GM12878 (cell line): ENCODE measurements at regions not wholly inside any gene's neighbourhood (a gene's known extent, or its start where the extent isn't known, plus 50 kb on each side); places are given as distances from the start of the nearest gene placed in this dataset.

Experiments used
- CBFB ChIP-seq: IDR thresholded peaks from 2 replicates; pipeline ENCODE4 v1.6.1; 2016; ENCODE audit warnings: antibody characterized with exemption, low read depth
- CHD1 ChIP-seq: IDR thresholded peaks from 2 replicates; pipeline ENCODE4 v1.6.1; 2012; ENCODE audit warnings: low read depth, low read length, improper control_type of control experiment
- PAX5 ChIP-seq: IDR thresholded peaks from 2 replicates; pipeline ENCODE4 v1.6.1; 2011; ENCODE audit warnings: low read depth, low read length, borderline replicate concordance
- RFX5 ChIP-seq: IDR thresholded peaks from 2 replicates; pipeline ENCODE4 v1.6.1; 2011; ENCODE audit warnings: low read depth, low read length, improper control_type of control experiment
- ZBTB4 ChIP-seq: fragments of 450-650 bp; formaldehyde crosslinking; IDR thresholded peaks from 2 replicates; pipeline ENCODE4 v1.4.0; 2022; ENCODE audit warnings: mild to moderate bottlenecking, moderate library complexity

- TF ChIP-seq CHD1 (no peak), ZBTB4 (CRISPR knock-in tag) (no peak), CBFB (no peak), RFX5 (no peak), PAX5 (no peak)
Measured at GRCh38 chr13:97107815-97108529, 113.7 kb upstream of the OXGR1 start.
